ENCODE measurements at regions not wholly inside any gene's neighbourhood (a gene's known extent, or its start where the extent isn't known, plus 50 kb on each side); places are given as distances from the start of the nearest gene placed in this dataset.

- no peaks in the 10 kb centered on the region for H4K20me1 ChIP-seq (ENCODE audit: insufficient read depth)
- H3K9me2 ChIP-seq (ENCODE audit: insufficient read depth), result no peaks in the 10 kb centered on the region
- no peaks in the 10 kb centered on the region for H3K9me3 ChIP-seq (ENCODE audit: control insufficient read depth in 1 of 2, insufficient read depth in 1 of 2, low read depth in 1 of 2, low read length in 2 of 2)
- ATAC-seq (no peak), DNase-seq (ENCODE audit: low read depth, low spot score) (no peak)
- intact Hi-C loops (cut with micrococcal nuclease), result no loop called here
- ChIA-PET RAD21 (ENCODE audit: low non-redundant PET in 1 of 2, low total read pairs in 2 of 2, uncharacterized antibody in 2 of 2, unreplicated experiment in 2 of 2) (no interaction called here), POLR2A (no interaction called here), CTCF (no interaction called here)
- no peaks in the 10 kb centered on the region for H3K4me1 ChIP-seq (ENCODE audit: control insufficient read depth in 1 of 2, insufficient read depth in 2 of 2, low read length in 2 of 2)
- no TSS peak for BruUV-seq (replicated peaks)
- H3K4me2 ChIP-seq (ENCODE audit: low read length), result no peak overlapping the region
- no peak overlapping the region for H3K27ac ChIP-seq (ENCODE audit: low read depth, low read length)
- H3K79me2 ChIP-seq (ENCODE audit: insufficient read depth, low read length), result no peaks in the 10 kb centered on the region
- H2AFZ ChIP-seq (ENCODE audit: low read depth, low read length, poor library complexity, severe bottlenecking), result no peak overlapping the region
- H3K9ac ChIP-seq (ENCODE audit: low read length), result no peak overlapping the region
- no peaks in the 10 kb centered on the region for H3K27me3 ChIP-seq (ENCODE audit: insufficient read depth, low read length)
- no peaks in the 10 kb centered on the region for H3K36me3 ChIP-seq (ENCODE audit: control insufficient read depth in 1 of 2, insufficient read depth in 2 of 2, low read length in 2 of 2)
- H3K4me3 ChIP-seq (replicated peaks in 1 of 2; ENCODE audit: low read depth in 1 of 2, low read length in 2 of 2), result no peak overlapping the region
- TF ChIP-seq EZH2 (IDR thresholded peaks at IDR 0.05) (no peak), EZH2phosphoT487 (IDR thresholded peaks at IDR 0.05; ENCODE audit: borderline replicate concordance) (no peak), YY1 (IDR thresholded peaks at IDR 0.05; ENCODE audit: extremely low read depth, insufficient replicate concordance, low read depth, low read length) (no peak), SP1 (IDR thresholded peaks at IDR 0.05; ENCODE audit: low read depth) (no peak), ATF3 (IDR thresholded peaks at IDR 0.05) (no peak), ZBTB33 (IDR thresholded peaks at IDR 0.05; ENCODE audit: extremely low read depth, insufficient replicate concordance, low read length) (no peak), ELF1 (IDR thresholded peaks at IDR 0.05; ENCODE audit: borderline replicate concordance, low read depth) (no peak), TCF7L2 (IDR thresholded peaks at IDR 0.05; ENCODE audit: borderline replicate concordance, extremely low read depth, insufficient read depth, insufficient read length) (no peak), MAX (IDR thresholded peaks at IDR 0.05) (no peak), SRF (IDR thresholded peaks at IDR 0.05; ENCODE audit: low read depth) (no peak), CBX3 (IDR thresholded peaks at IDR 0.05; ENCODE audit: low read depth) (no peak), ZNF274 (IDR thresholded peaks at IDR 0.05; ENCODE audit: low read depth, low read length) (no peak), POLR2A (IDR thresholded peaks at IDR 0.05; ENCODE audit: borderline replicate concordance, extremely low read depth, insufficient read depth, insufficient read length) (no peak)
These were observed 1481.1 kb upstream of the ACVR2A start for GRCh38 chr2:146363731-146364130.
